HCT116 (cell line): ENCODE measurements at regions not wholly inside any gene's neighbourhood (a gene's known extent, or its start where the extent isn't known, plus 50 kb on each side); places are given as distances from the start of the nearest gene placed in this dataset.

ENCODE experiments used
- ATAC-seq: fragments of 200-7000 bp; cut with Tn5 transposase; 2 replicates; pipeline ENCODE4 v1.9.1; 2020; ENCODE audit warnings: mild to moderate bottlenecking, moderate library complexity
- BruUV-seq: library from RNA; stranded (reverse); fragments of 400-500 nt; replicated peaks from 2 replicates; lab custom pipeline; 2021; lab: Mats Ljungman, UMichigan
- CTCF ChIA-PET: fragments of 300-600 bp; sonication (Branson Sonifier 250); formaldehyde crosslinking; loops from one replicate; lab custom pipeline; 2021; ENCODE audit warnings: antibody characterized with exemption; lab: Charles Lee
- POLR2A ChIA-PET: fragments of 300-600, 350-600 bp; sonication (Branson Sonifier 250); formaldehyde crosslinking; loops from one replicate; lab custom pipeline; 2021; ENCODE audit warnings: antibody characterized with exemption; lab: Charles Lee
- RAD21 ChIA-PET, 2 experiments: fragments of 300-600 bp; sonication (Branson Sonifier 250); formaldehyde crosslinking; loops; one replicate each; lab custom pipeline; 2023; ENCODE audit warnings: low total read pairs in 2 of 2; ENCODE audit not compliant: uncharacterized antibody in 2 of 2, unreplicated experiment in 2 of 2, low non-redundant PET in 1 of 2; lab: Charles Lee
- DNase-seq: peaks from one replicate; pipeline ENCODE4 v3.0.0-alpha.2; 2010; ENCODE audit warnings: low read depth, low spot score
- H2AFZ ChIP-seq: fragments of 200-600 bp; shearing (Covaris generic), sonication (generic); 2 replicates; pipeline ENCODE4 v1.6.1; 2017; ENCODE audit warnings: low read depth, mixed run types, mixed read lengths, antibody characterized with exemption, low read length; ENCODE audit not compliant: poor library complexity, severe bottlenecking
- H3K27ac ChIP-seq: 2 replicates; pipeline ENCODE4 v1.5.1; 2012; ENCODE audit warnings: low read depth, low read length
- H3K27me3 ChIP-seq: fragments of 200-600 bp; sonication (generic); 2 replicates; pipeline ENCODE4 v1.6.1; 2016; ENCODE audit warnings: mixed run types, low read length, mixed read lengths; ENCODE audit not compliant: insufficient read depth
- H3K36me3 ChIP-seq, 2 experiments: fragments of 200-500 bp in 1 of 2; fragments of 200-600 bp in 1 of 2; sonication (Bioruptor generic) in 1 of 2; sonication (generic) in 1 of 2; 2 replicates each; pipeline versions ENCODE4 v1.5.1 to v1.6.1; 2014 to 2016; ENCODE audit warnings: low read length in 2 of 2, inconsistent platforms in 1 of 2, mixed read lengths in 1 of 2, mixed run types in 1 of 2; ENCODE audit not compliant: insufficient read depth in 2 of 2, control insufficient read depth in 1 of 2
- H3K4me1 ChIP-seq, 2 experiments: fragments of 200-600 bp in 1 of 2; sonication (generic) in 1 of 2; 2 replicates each; pipeline versions ENCODE4 v1.5.1 to v1.6.1; 2012 to 2017; ENCODE audit warnings: low read length in 2 of 2, inconsistent platforms in 1 of 2, mild to moderate bottlenecking in 1 of 2, mixed read lengths in 1 of 2, mixed run types in 1 of 2, moderate library complexity in 1 of 2; ENCODE audit not compliant: insufficient read depth in 2 of 2, control insufficient read depth in 1 of 2
- H3K4me2 ChIP-seq: fragments of 200-600 bp; sonication (generic); 2 replicates; pipeline ENCODE4 v1.6.1; 2017; ENCODE audit warnings: mixed run types, low read length, mixed read lengths
- H3K4me3 ChIP-seq, 2 experiments: fragments of 200-600 bp in 1 of 2; sonication (generic) in 1 of 2; replicated peaks in 1 of 2; 2 replicates each; pipeline ENCODE4 v1.5.1; 2011 to 2016; ENCODE audit warnings: low read length in 2 of 2, control low read depth in 1 of 2, low read depth in 1 of 2, mild to moderate bottlenecking in 1 of 2, mixed read lengths in 1 of 2, mixed run types in 1 of 2
- H3K79me2 ChIP-seq: fragments of 200-600 bp; sonication (generic); 2 replicates; pipeline ENCODE4 v1.6.1; 2017; ENCODE audit warnings: mild to moderate bottlenecking, mixed run types, low read length, moderate library complexity, mixed read lengths; ENCODE audit not compliant: insufficient read depth
- H3K9ac ChIP-seq: fragments of 200-600 bp; sonication (generic); 2 replicates; pipeline ENCODE4 v1.6.1; 2016; ENCODE audit warnings: low read length, mixed read lengths
- H3K9me2 ChIP-seq: fragments of 200-600 bp; sonication (generic), shearing (Covaris generic); 2 replicates; pipeline ENCODE4 v1.6.1; 2017; ENCODE audit warnings: mixed run types, mild to moderate bottlenecking, moderate library complexity; ENCODE audit not compliant: insufficient read depth
- H3K9me3 ChIP-seq, 2 experiments: fragments of 200-500 bp in 1 of 2; fragments of 200-600 bp in 1 of 2; sonication (Bioruptor generic) in 1 of 2; sonication (generic) in 1 of 2; 2 replicates each; pipeline ENCODE4 v1.6.1; 2014 to 2017; ENCODE audit warnings: low read length in 2 of 2, mixed read lengths in 2 of 2, inconsistent platforms in 1 of 2, low read depth in 1 of 2, mild to moderate bottlenecking in 1 of 2, mixed run types in 1 of 2, moderate library complexity in 1 of 2; ENCODE audit not compliant: control insufficient read depth in 1 of 2, insufficient read depth in 1 of 2
- H4K20me1 ChIP-seq: fragments of 200-600 bp; sonication (generic), shearing (Covaris generic); 2 replicates; pipeline ENCODE4 v1.6.1; 2017; ENCODE audit warnings: mixed run types, mild to moderate bottlenecking, moderate library complexity; ENCODE audit not compliant: insufficient read depth
- CBX3 ChIP-seq: IDR thresholded peaks from 2 replicates; pipeline ENCODE4 v1.6.1; 2012; ENCODE audit warnings: low read depth
- EGR1 ChIP-seq: IDR thresholded peaks from 2 replicates; pipeline ENCODE4 v1.6.1; 2012; ENCODE audit warnings: low read depth
- EZH2 ChIP-seq: fragments of 200-600 bp; sonication (generic); IDR thresholded peaks from 2 replicates; pipeline ENCODE4 v1.6.1; 2017; ENCODE audit warnings: antibody characterized with exemption, mixed run types
- EZH2phosphoT487 ChIP-seq: fragments of 200-600 bp; IDR thresholded peaks from 2 replicates; pipeline ENCODE4 v1.6.1; 2018; ENCODE audit warnings: antibody characterized with exemption, borderline replicate concordance
- JUND ChIP-seq: IDR thresholded peaks from 2 replicates; pipeline ENCODE4 v1.6.1; 2012
- POLR2A ChIP-seq: IDR thresholded peaks from 2 replicates; pipeline ENCODE4 v1.7.0; 2011; ENCODE audit warnings: borderline replicate concordance; ENCODE audit not compliant: insufficient read depth, insufficient read length; ENCODE audit errors: extremely low read depth
- POLR2AphosphoS5 ChIP-seq: IDR thresholded peaks from 2 replicates; pipeline ENCODE4 v1.6.1; 2011; ENCODE audit warnings: mild to moderate bottlenecking, low read depth, low read length, moderate library complexity
- SIN3A ChIP-seq: IDR thresholded peaks from 2 replicates; pipeline ENCODE4 v1.6.1; 2012; ENCODE audit warnings: low read depth
- SRF ChIP-seq: IDR thresholded peaks from 2 replicates; pipeline ENCODE4 v1.6.1; 2012; ENCODE audit warnings: low read depth
- YY1 ChIP-seq: IDR thresholded peaks from 2 replicates; pipeline ENCODE4 v1.6.1; 2011; ENCODE audit warnings: low read length, low read depth, moderate library complexity, mild to moderate bottlenecking; ENCODE audit not compliant: insufficient replicate concordance; ENCODE audit errors: extremely low read depth
- ZFX ChIP-seq: fragments of 450-650 bp; IDR thresholded peaks from 2 replicates; pipeline ENCODE4 v1.6.1; 2017
- intact Hi-C: fragments of 100-400 bp; cut with micrococcal nuclease; formaldehyde crosslinking; loops from 2 replicates; pipeline ENCODE4 v1.10.0; 2022
- TF ChIP-seq, protein P1 (sequence below): IDR thresholded peaks from 2 replicates; pipeline ENCODE4 v1.6.1; 2012
- TF ChIP-seq, protein P2 (sequence below): IDR thresholded peaks from 2 replicates; pipeline ENCODE4 v1.6.1; 2012
- TF ChIP-seq, protein P3 (sequence below), 3 experiments: fragments of 200-600 bp in 1 of 3; sonication (generic) in 1 of 3; IDR thresholded peaks in 2 of 3; conservative IDR thresholded peaks in 1 of 3; 2 replicates each; pipeline ENCODE4 v1.5.1; 2012 to 2017; ENCODE audit warnings: low read depth in 2 of 3, low read length in 2 of 3, antibody characterized with exemption in 1 of 3, borderline replicate concordance in 1 of 3, control low read depth in 1 of 3, mild to moderate bottlenecking in 1 of 3, mixed read lengths in 1 of 3, mixed run types in 1 of 3, moderate library complexity in 1 of 3; ENCODE audit not compliant: insufficient read depth in 1 of 3

DNA sequence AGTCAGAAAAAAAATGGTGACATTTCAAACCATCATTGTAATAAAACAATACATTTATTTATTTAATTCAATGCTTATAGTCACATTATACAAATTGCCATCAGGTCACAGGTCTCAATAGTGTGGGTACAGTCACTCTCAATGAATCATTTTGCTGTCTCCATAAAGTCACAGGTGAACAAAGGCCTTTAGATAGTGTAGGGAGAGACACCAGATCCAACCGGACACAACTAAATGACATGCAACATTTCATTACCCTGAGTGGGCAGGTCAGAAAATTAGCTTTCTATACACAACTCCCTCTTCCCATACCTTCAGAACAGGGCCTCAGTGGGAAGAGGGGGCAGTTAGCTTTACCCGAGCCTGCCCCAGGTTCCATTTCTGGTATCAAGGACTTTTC, 63.2 kb downstream of the STYXL2 start:
- CTCF ChIA-PET, result no interaction called here
- POLR2A ChIA-PET, result no interaction called here
- Histone ChIP-seq H3K27ac (no peak overlapping the region), H3K36me3 (no peaks in the 10 kb centered on the region), H3K9ac (no peak overlapping the region), H3K9me2 (no peaks in the 10 kb centered on the region), H3K4me1 (peaks cover 8 to 20% of the 10 kb centered on the region in 2 experiments), H3K79me2 (no peaks in the 10 kb centered on the region)
- BruUV-seq, result no TSS peak
- RAD21 ChIA-PET, result no interaction called here
- TF ChIP-seq CBX3 (no peak), POLR2AphosphoS5 (no peak)
- TF ChIP-seq, protein P1, sequence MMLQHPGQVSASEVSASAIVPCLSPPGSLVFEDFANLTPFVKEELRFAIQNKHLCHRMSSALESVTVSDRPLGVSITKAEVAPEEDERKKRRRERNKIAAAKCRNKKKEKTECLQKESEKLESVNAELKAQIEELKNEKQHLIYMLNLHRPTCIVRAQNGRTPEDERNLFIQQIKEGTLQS, result no peak
- TF ChIP-seq, all 23 proteins: peak for 0
- H3K27me3 ChIP-seq, result no peaks in the 10 kb centered on the region
- H3K4me2 ChIP-seq, result no peak overlapping the region
- intact Hi-C loops, result no loop called here
- H3K9me3 ChIP-seq, result no peaks in the 10 kb centered on the region
- H4K20me1 ChIP-seq, result no peaks in the 10 kb centered on the region
- no peak for ATAC-seq
- no peak overlapping the region for H2AFZ ChIP-seq
- no peak overlapping the region for H3K4me3 ChIP-seq
- DNase-seq, result no peak

DNA sequence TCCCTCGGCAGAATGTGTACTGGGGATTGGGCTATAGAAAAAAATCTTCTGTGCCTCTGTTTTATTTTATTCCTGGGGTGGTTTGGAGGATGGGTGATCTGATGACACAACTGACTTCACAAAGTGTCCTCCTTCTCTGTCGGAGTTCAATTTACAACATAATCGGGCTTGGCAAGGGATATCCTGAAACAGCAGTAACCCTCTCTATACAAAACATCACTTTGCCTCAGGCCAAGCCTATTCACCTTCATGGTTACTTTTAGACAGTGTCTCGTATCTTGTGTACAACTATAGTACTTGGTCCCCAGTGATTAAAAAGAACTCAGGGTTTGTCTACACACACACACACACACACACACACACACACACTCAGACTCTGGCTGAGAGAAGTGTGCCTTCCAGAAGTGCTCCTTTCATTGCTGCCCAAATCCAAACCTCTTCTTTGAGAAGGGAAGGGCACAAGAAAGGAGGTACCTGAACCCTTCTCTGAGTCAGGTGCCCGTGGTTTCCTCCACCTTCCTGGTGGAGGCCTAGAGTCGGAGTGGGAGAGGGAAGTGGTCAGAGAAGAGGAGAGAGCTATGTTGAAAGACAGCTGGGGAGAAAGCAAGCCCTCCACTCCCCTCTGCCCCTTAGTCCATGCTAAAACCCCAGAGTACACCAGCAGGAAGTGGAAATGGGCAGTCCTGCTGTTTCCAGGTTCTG, 62.4 kb upstream of the POU2F1 start:
- Histone ChIP-seq H3K4me3 (no peak overlapping the region), H3K9ac (no peak overlapping the region), H2AFZ (peak overlapping the region; percentile 45), H3K79me2 (no peaks in the 10 kb centered on the region), H3K27me3 (no peaks in the 10 kb centered on the region), H3K9me2 (no peaks in the 10 kb centered on the region), H3K27ac (no peak overlapping the region), H3K4me2 (no peak overlapping the region), H3K9me3 (no peaks in the 10 kb centered on the region), H3K36me3 (no peaks in the 10 kb centered on the region), H4K20me1 (no peaks in the 10 kb centered on the region), H3K4me1 (peaks cover 15 to 32% of the 10 kb centered on the region in 2 experiments)
- ChIA-PET RAD21 (no interaction called here), CTCF (no interaction called here), POLR2A (no interaction called here)
- BruUV-seq, result no TSS peak
- DNase-seq, result no peak
- intact Hi-C loops, result no loop called here
- TF ChIP-seq POLR2AphosphoS5, result no peak
- no peak for TF ChIP-seq ZFX
- no peak for TF ChIP-seq POLR2A
- TF ChIP-seq EZH2phosphoT487, result no peak
- TF ChIP-seq CBX3, result no peak
- no peak for TF ChIP-seq YY1
- no peak for TF ChIP-seq EGR1
- TF ChIP-seq, protein P1, result no peak
- no peak for TF ChIP-seq SRF
- TF ChIP-seq JUND, result no peak
- TF ChIP-seq SIN3A, result no peak
- TF ChIP-seq, protein P2, sequence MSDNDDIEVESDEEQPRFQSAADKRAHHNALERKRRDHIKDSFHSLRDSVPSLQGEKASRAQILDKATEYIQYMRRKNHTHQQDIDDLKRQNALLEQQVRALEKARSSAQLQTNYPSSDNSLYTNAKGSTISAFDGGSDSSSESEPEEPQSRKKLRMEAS, result no peak
- TF ChIP-seq, protein P3, sequence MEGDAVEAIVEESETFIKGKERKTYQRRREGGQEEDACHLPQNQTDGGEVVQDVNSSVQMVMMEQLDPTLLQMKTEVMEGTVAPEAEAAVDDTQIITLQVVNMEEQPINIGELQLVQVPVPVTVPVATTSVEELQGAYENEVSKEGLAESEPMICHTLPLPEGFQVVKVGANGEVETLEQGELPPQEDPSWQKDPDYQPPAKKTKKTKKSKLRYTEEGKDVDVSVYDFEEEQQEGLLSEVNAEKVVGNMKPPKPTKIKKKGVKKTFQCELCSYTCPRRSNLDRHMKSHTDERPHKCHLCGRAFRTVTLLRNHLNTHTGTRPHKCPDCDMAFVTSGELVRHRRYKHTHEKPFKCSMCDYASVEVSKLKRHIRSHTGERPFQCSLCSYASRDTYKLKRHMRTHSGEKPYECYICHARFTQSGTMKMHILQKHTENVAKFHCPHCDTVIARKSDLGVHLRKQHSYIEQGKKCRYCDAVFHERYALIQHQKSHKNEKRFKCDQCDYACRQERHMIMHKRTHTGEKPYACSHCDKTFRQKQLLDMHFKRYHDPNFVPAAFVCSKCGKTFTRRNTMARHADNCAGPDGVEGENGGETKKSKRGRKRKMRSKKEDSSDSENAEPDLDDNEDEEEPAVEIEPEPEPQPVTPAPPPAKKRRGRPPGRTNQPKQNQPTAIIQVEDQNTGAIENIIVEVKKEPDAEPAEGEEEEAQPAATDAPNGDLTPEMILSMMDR (IDR thresholded peaks at IDR 0.05 in 2 of 3, conservative IDR thresholded peaks at IDR 0.05 in 1 of 3; ENCODE audit: borderline replicate concordance in 1 of 3, insufficient read depth in 1 of 3, low read depth in 2 of 3, low read length in 2 of 3), result no peak
- TF ChIP-seq EZH2, result no peak
- no peak for ATAC-seq
